HG02623 (cell line): ENCODE measurements at regions not wholly inside any gene's neighbourhood (a gene's known extent, or its start where the extent isn't known, plus 50 kb on each side); places are given as distances from the start of the nearest gene placed in this dataset.
"Not testable (repeated sequence)": the region's sequence is repeated elsewhere in the genome, so short reads cannot be mapped to it uniquely, and the experiment has no call there.

Experiments used
- ATAC-seq: cut with Tn5 transposase; IDR thresholded peaks from one replicate; pipeline ENCODE4 v1.9.1; 2021; ENCODE audit warnings: moderate library complexity; ENCODE audit not compliant: unreplicated experiment

DNA sequence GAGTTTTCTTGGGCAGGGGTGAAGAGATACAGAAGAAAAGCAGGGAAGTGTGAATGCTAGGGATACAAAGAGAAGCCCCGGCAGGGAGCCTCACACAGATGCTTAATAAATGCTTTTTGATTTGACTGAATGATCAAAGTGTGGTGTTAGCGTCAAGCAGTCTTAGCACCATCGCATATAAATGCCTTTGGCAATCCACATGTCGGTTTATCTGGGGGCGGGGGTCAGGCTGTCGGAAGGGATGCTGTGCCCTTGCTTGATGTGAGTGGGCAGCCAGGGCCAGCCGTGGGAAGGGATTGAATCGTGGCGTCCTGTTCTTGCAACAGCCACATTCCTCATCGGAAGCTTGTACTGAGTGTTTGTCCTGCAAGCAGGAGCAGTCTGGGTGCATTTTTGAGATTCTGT lies 173.1 kb downstream of the LACC1 start:
- ATAC-seq, result no peak

DNA sequence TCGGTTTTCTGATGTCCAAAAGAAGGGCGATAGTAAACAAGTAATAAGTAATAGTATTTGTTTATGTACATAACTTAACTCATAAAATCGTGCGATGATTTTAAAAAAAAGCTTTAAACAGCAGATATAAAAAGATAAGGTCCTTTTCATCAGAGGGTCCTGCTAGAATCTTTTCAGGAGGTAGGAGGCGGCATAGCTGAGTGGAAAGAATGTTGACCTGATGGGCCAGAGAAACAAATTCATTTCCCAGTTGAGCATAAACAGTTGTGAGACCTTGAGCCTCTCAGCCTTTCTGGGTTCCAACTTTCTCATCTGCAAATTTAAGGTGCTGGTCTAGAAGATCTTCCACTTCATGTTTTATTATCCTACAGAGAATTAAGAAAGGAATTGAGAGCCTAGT lies 173.5 kb downstream of the LACC1 start:
- ATAC-seq, result no peak

DNA sequence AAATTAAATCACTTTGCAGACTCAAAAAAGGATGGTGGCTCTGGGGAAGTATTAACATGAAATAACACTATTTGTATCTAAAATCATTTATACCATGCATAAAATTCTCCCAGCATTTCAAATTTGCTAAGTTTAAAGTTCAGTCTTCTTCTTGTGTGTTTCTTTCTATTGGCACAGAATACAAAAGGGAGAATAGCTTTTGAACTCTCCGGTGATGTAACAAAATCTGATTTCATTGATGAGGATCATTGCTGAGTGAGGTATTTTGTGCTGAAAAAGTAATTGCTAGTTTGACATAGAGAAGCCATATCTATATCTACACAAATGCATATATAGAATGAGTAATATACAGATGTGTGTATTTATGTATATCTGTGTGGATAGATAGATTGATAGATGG lies 174.8 kb downstream of the LACC1 start:
- no peak for ATAC-seq

DNA sequence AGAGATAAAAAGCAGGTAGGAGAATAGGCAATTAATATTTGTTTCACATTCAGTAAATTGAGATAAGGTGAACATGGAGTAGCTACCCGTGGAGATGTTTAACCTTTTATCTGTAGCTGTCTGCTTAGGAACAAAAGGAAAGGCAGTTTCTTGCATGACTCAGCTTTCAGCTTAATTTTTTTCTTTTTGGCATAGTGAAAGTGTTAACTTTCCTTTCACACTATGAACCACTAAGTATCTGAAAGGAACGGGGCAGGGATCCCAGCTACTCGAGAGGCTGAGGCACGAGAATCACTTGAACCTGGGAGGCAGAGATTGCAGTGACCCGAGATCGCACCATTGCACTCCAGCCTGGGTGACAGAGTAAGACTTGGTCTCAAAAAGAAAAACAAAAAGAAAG lies 176.0 kb downstream of the LACC1 start:
- ATAC-seq, result not testable (repeated sequence)

DNA sequence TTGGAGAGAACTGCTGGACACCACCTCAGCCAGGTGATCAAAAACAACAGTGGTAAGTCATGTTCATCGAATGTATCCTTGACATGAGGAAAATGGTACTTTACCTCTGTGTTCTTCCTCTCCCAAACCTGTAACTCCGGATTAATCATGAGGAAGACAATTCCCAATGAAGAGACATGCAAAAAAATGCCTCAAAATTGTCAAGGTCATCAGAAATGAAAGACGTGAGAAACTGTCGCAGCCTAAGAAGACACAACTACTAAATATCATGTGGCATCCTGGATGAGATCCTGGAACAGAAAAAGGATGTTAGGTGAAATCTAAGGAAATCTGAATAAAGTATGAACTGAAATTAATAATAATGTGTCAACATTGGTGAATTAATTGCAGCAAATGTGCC lies 178.4 kb downstream of the LACC1 start:
- no peak for ATAC-seq

DNA sequence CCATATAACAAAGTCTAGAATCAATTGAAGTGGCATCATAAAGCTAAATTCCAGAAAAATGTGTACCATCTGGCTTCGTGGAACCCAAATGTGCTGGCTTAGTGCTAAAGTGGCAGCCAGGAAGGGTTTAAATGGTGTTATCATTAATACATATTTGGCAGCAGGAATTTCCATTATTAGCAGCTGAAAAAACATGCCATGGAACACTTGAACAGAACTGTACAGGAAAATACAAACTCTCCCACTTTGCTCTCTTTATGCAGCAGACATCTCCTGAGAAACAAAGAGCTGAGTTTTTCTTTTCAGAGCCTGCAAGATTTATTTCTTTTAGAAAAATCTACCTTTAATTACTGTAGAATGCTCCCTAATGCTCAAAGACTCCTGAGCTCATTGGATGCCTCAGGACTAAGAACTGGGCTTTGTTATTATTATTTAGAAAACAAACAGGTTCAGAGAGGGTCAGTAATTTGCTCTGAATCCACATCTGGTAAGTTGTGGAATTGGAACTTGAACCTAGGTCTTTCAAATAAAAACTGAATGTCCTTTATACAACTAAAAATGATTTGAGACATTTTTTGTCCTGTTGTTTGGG lies 179.0 kb downstream of the LACC1 start:
- no peak for ATAC-seq

DNA sequence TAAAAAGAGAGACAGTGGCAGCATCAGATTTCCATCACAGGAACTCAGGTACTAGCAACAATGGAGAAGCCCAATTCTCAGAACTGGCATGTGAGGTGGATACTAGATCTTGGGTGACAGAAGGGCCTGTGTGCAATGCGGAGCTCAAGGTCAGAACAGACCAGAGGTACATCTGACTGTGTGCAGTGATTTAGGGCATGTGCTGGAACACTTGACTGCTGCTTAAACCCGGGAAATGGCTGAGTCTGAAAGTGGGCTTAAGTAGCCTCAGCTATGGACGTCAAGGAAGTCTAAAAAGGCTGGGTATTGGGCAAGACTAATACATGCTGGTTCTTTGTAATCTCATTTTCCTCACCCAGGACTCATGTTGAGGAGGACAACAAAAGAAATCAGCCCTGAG lies 182.2 kb downstream of the LACC1 start:
- ATAC-seq, result no peak

DNA sequence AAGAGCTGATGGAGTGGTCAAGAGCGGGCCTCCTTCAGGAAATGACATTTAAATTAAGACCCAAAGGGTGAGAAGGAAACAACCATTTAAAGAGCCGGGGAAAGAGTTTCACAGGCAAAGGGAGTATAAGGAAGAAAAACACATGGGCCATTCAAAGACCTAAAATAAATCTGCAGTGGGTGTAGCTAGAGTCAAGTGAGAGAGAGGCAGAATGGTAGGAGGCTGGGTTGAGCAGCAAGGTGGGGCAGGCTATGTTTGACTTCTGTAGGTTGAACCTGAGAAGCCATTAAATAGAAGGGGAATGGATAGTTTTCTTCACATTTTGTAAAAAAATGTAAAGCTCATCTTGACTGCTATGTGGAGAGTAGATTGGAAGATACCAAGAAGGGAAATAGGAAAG lies 183.8 kb downstream of the LACC1 start:
- no peak for ATAC-seq

DNA sequence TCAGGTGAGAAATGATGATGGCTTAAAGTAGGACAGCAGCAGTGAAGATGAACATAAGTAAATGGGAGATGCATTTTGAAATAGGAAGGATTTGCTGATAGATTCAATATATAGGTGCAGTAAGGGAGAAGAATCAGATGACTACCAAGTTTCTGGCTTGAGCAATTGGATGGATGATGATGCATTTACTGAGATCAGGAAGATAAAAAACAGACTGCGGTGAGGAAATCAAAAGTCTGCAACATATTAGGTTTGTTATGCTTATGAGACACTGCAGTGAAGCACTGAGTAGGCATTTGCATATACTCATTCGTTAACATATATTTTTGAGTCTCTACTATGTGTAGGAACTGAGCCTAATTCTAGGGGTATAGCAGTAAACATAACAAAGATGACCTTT lies 184.2 kb downstream of the LACC1 start:
- no peak for ATAC-seq

DNA sequence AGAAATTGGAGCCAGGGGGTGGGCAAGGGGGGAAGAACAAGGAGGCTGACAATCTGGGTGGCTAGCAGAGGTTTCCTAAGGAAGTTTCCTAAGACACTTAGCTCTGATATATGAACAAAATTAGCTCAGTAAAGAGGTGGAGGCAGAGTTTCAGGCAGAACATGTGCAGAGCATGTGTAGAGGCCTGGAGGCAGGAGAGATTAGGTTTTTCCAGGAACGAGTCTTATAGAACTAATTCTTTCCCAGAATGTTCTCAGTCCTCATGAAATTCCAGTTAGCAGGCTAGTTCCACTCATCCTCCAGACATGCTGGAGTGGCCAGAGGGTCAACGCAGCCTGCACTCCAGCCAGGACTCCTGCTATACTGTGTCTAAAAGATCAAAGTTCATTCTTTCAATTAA lies 184.7 kb downstream of the LACC1 start:
- no peak for ATAC-seq

DNA sequence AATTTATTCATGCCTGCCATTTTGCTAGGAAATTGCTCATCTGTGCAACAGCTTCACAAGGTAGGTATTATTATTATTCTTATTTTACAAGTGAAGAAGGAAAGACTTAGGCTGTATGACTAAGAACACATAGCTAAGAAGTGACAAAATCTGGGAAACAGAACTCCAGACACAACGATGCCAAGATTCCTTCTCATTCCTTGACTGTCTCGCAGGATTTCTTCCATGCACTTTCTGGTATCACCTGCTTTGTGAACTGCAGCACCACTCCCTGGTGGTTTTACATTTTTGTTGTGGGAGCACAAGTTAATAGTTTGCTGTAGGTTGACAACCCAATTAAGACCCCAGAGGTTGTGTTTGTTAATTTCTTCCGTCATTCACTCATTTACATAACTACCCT lies 188.5 kb downstream of the LACC1 start:
- no peak for ATAC-seq

DNA sequence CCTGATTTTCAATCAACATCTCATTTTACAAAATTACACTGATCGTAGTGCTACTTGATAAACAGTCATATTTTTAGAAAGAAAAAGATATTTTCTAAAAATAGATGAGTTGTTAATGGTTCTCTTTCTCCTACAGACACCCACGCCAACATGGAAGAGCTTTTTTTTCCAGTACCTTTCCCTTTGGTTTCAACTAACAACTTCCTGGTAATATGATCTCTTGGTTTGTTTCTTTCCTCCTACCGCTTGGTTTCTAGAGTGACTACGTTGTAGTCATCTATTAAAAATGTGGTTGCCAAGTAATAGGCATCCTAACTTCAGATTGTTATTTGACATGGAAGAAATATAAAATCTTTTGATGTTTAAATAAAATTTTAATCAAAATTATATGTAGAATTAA lies 189.0 kb downstream of the LACC1 start:
- no peak for ATAC-seq

DNA sequence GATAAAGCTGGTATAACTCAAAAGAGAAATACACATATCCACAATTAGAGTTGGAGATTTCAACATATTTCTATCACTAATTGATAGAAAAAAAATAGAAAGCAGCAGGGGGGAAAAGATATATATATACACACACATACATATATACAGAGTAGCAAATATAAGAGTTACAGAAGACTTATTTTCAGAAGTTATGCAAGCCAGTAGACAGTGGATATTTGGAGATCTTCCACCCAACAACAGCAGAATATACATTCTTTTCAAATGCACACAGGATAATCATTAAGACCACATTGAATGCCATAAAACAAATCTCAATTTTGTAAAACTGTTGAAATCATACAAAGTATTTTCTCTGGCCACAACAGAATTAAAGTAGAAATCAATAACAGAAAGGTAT lies 192.8 kb downstream of the LACC1 start:
- ATAC-seq, result no peak

DNA sequence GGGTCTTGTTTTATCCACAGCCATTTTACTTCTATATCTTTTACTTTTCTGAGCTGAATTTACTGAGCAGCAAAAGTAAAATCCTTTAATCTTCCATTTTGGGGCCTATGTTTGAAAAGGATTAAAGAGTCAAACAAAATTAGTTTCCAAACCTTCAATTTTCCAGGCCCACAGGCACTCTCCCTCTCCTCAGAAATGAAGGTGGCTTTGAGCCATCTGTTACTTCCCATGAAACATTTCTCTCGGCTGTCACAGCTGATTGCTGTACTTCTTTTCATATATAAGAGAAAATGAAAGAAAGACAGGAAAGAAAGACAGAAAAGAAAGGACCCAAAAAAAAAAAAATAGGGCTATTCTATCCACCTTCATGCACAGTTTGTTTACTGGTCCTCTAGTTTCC lies 194.9 kb downstream of the LACC1 start:
- no peak for ATAC-seq

DNA sequence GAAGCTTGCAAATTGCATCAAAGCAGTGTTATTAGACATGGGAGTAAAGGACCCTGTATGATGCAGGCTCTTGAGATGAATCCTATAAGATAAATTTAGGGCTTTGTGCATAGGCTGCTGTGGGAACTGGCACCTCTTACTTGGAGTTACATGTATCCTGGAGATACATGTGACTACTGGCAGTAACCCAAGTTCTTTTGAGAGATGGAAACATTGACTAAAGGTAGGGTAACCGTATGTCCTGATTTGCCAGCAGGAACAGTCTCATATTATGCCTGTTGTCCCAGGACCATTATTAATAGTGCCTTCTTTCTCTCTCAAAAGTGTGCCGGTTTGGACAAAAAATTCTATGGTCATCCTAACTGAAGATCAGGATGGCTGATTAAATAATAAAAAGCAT lies 195.4 kb downstream of the LACC1 start:
- no peak for ATAC-seq

DNA sequence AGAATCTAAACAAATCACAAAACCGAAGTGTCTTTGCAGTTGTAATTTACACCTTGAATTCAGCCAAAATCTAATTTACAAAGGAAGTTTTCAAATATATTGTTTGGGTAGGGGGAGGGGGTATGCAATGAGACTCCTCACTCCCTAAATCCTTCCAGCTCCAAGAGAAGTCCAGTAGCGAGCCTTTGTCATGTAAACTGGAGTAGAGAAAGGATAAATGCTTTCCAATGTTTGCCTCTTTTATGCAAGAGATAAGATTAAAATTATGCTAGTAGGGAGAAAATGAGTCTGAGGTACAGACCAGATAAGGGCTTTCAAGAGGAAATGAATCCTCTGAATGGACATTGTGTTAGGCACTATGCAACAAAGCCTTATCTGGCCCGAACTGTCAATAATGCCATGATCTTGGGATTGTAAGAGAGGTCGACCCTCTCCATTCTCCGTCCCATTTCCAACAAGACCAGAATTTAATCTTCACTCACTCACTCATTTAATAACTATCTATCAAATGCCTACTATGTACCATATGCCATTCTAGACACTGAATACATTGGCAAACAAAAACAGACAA lies 199.2 kb downstream of the LACC1 start:
- no peak for ATAC-seq

DNA sequence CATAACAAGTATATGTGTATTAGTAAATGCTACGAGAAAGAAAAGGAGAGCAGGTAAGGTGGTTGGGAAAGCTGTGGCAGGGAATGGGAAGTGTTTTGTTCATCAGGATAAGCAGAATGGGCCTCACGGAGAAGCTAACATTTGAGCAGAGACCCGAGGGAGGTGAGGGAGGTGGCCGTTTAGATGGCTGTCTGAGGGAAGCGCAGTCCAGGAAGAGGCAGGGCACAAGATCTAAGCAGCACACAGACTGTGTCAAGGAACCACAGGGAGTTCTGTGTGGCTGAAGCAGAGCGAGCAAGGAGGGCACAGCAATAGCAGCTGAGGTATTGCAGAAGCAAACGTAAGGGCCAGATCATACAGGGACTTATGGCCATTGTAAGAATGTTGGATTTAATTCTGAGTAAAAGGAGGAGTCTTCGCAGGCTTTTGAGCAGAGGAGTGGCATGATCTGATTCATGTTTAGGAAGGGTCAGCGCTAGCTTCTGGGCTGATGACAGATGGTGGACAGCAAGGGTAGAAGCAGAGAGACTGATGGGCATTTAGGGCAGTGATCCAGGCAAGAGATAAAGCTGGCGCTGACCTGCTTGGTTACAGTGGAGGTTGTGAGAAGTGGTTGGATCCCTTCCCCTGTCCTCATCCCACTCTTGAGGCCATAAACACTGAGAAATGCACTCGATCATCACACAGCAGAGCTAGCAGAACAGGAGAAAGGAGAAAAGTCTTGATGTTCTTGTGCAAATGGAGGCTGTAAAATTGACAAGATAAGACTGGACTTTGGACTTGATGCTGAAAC lies 199.9 kb downstream of the LACC1 start:
- ATAC-seq, result no peak

DNA sequence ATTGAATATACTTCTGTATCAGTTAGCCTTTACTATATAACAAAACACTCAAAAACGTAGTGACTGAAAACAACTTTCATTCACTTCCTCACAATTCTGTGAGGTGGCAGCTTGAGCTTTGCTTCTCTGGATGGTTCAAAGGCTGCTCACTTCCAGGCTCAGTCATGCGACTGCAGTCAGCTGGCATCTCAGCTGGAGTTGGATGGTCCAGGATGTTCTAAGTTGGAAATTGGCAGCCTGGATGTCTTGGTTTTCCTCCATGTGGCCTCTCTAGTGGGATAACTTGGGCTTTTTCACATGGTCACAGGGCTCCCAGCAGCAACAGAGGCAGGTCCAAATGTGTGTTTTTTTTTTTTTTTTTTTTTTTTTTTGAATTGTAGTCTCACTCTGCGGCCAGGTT lies 204.4 kb downstream of the LACC1 start:
- no peak for ATAC-seq

DNA sequence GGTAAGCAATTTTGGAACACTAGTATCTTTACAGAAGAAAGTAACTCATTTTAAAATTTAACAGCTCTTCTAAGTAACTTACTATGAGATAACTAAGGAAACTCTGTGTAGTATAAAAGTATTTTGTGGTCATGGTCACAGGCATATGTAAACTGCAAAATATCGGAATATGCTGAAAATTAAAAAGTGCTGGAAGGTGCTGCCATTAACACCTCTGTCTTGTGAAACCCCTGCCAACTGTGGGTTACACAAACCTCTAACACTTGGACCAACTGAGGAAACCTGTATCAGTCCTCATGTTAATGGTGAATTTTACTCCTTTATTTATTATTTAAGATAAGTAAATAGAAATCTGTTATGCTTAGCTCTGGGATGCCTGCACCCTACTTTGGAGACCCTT lies 206.7 kb downstream of the LACC1 start:
- no peak for ATAC-seq

DNA sequence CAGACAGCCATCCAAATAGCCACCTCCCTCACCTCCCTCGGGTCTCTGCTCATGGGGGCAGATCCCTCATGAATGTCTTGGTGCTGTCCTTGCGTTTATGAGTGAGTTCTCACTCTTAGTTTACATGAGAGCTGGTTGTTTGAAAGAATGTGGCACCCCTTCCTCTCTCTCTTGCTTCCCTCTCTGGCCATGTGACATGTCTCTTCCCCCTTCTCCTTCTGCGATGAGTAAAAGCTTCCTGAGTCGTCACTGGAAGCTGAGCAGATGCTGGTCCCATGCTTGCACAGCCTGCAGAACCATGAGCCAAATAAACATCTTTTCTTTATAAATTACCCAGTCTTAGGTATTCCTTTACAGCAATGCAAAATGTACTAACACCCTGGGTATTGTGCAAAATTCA lies 208.7 kb downstream of the LACC1 start:
- no peak for ATAC-seq

DNA sequence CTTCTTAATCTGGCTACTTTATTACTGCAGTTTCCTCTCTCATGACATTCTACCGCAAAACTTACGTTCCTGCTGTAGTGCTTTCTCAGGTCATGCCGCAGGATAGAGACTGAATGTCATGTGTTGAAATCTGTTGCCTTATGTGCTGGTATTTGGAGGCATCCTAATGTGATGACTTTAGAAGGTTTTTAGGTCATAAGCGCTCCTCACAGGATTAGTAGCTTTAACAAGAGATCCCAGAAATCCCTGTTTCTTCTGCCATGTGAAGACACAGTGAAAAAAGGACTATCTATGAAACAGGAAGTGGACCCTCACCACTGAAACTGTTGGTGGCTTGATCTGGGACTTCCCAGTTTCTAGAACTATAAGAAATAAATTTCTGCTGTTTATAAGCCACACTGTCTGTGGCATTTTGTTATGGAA lies 209.3 kb downstream of the LACC1 start:
- ATAC-seq, result no peak

DNA sequence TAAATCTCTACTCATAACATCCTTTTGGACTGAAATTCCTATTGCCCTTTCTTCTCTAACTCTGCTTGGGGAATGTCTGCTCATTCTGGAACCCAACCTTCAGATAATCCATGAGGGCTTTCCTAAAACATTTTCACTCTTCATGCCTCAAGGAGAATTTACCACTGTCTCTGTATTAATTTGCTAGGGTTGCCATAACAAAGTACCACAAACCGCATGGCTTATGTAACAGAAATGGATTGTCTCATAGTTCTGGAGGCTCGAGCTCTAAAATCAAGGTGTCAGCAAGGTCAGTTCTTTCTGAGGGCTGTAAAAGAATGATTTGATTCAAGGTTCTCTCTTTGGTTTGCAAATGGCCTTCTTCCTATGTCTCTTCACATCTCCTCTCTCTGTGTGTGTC lies 209.7 kb downstream of the LACC1 start:
- no peak for ATAC-seq
